ENCODE measurements at regions not wholly inside any gene's neighbourhood (a gene's known extent, or its start where the extent isn't known, plus 50 kb on each side); places are given as distances from the start of the nearest gene placed in this dataset.

DNA sequence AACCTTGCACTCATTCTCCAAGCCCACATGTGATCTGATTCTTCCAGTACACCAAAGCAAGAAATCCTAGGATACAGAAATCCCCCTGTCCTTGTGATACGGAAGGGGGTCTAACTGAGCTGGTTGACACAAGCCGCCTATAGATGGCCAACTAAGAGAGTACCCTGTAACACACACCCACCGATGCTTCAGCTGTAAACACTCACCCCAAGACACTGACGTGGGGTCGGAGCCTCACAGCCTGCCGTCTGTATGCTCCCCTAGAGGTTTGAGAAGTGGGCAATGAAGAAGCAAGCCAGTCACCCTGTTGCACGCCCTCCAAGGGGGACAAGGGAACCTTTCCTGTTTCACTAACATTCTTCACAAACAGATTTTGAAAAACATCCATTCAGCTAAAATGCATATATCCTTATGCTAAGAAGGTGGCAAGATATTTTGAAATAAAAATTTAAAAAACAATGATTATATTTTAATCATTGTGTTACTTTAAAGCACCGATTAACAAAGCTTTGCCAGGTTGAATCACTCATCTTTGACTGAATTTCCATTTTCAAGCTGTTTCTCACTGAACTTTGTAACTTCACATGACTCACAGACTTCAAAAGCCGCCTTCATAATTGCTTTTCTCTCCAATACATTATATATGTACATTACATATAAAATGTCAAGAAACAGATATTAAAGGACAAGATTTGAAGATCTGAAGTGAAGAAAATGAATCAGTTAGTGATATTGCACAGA, 329.3 kb downstream of the ARL4A start:
- TF ChIP-seq, protein P1, sequence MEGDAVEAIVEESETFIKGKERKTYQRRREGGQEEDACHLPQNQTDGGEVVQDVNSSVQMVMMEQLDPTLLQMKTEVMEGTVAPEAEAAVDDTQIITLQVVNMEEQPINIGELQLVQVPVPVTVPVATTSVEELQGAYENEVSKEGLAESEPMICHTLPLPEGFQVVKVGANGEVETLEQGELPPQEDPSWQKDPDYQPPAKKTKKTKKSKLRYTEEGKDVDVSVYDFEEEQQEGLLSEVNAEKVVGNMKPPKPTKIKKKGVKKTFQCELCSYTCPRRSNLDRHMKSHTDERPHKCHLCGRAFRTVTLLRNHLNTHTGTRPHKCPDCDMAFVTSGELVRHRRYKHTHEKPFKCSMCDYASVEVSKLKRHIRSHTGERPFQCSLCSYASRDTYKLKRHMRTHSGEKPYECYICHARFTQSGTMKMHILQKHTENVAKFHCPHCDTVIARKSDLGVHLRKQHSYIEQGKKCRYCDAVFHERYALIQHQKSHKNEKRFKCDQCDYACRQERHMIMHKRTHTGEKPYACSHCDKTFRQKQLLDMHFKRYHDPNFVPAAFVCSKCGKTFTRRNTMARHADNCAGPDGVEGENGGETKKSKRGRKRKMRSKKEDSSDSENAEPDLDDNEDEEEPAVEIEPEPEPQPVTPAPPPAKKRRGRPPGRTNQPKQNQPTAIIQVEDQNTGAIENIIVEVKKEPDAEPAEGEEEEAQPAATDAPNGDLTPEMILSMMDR (IDR thresholded peaks at IDR 0.05): no peak
- TF ChIP-seq EP300 (IDR thresholded peaks at IDR 0.05): no peak
- TF ChIP-seq POLR2A (IDR thresholded peaks at IDR 0.05): no peak
- no peak for TF ChIP-seq POLR2AphosphoS5 (IDR thresholded peaks at IDR 0.05)

Measured in suprapubic skin (tissue), 4 donors.